ENCODE measurements at regions not wholly inside any gene's neighbourhood (a gene's known extent, or its start where the extent isn't known, plus 50 kb on each side); places are given as distances from the start of the nearest gene placed in this dataset.

GRCh38 chr1:182195733-182196132 lies 134.2 kb upstream of the ZNF648 start:
- TF ChIP-seq CTCF (IDR thresholded peaks at IDR 0.05): no peak
- no peak for TF ChIP-seq ZFX (IDR thresholded peaks at IDR 0.05; ENCODE audit: borderline replicate concordance)
